AG10803 (cell line): ENCODE measurements at regions not wholly inside any gene's neighbourhood (a gene's known extent, or its start where the extent isn't known, plus 50 kb on each side); places are given as distances from the start of the nearest gene placed in this dataset.
"Not testable (repeated sequence)": the region's sequence is repeated elsewhere in the genome, so short reads cannot be mapped to it uniquely, and the experiment has no call there.

Experiments used
- DNase-seq: peaks from one replicate; pipeline ENCODE4 v3.0.0; 2010; ENCODE audit warnings: low read depth
- H3K4me3 ChIP-seq: 2 replicates; pipeline ENCODE4 v1.5.1; 2011; ENCODE audit warnings: mild to moderate bottlenecking, low read length, control low read depth
- TF ChIP-seq, protein P1 (sequence below): conservative IDR thresholded peaks from 2 replicates; pipeline ENCODE4 v1.5.1; 2011; ENCODE audit warnings: mild to moderate bottlenecking, low read length, control low read depth, inconsistent platforms

DNA sequence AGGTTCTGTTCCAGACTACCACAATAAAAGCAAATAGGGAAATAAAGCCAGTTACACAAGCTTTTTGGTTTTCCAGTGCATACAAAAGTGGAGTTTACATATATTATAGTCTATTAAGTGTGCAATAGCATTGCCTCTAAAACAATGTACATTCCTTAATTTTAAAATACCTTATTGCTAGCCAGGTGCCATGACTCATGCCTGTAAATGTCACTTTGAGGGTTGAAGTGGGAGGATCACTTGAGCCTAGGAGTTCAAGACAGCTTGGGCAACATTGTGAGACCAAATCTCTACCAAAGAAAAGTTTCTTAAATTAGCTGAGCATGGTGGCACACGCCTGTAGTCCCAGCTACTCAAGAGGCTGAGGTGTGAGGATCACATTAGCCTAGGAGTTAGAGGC, 52.9 kb upstream of the IMP4 start:
- no peak overlapping the region for H3K4me3 ChIP-seq
- no peak for DNase-seq
- TF ChIP-seq, protein P1, sequence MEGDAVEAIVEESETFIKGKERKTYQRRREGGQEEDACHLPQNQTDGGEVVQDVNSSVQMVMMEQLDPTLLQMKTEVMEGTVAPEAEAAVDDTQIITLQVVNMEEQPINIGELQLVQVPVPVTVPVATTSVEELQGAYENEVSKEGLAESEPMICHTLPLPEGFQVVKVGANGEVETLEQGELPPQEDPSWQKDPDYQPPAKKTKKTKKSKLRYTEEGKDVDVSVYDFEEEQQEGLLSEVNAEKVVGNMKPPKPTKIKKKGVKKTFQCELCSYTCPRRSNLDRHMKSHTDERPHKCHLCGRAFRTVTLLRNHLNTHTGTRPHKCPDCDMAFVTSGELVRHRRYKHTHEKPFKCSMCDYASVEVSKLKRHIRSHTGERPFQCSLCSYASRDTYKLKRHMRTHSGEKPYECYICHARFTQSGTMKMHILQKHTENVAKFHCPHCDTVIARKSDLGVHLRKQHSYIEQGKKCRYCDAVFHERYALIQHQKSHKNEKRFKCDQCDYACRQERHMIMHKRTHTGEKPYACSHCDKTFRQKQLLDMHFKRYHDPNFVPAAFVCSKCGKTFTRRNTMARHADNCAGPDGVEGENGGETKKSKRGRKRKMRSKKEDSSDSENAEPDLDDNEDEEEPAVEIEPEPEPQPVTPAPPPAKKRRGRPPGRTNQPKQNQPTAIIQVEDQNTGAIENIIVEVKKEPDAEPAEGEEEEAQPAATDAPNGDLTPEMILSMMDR, result no peak

DNA sequence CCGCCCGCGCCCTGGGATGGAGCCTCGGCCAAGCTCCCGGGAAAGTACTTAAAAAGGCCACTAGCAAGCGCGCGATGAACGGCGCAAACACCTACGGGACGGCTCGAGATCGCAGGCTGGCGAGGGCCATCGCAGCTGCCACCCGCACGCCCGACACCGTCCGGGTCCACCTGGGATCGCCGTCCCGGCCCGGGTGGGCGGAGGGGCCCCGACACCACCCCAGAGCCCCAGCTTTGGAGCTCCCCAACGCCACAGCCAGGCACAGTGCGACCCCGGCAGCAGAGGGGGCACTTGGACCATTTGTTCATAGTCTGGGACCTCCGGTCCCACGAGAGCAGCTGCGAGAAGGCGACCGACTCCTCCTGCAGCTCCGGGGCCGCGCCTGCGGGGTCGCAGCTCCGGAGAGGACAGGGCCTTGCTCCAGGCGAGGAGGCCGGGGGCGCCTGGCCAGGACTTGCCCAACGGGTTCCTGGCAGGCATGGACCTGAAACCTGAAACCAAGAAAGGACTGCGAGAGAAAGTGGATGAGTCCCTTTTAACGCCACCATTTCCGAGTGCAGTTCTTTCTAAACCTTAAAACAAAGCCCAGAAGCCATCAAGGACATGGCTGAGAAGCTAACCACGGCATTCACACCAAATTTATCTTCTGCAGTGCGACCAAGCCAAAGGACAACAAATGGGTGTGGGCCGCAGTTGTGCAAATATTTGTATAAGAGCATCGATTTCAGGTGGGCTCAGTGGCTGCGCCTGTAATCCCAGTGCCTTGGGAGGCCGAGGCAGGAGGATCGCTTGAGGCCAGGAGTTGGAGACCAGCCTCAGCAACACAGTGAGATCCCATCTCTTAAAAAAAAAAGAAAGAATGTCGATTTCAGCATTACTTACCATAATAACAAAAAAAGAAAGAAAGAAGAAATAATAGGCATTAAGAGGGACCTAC, 54.0 kb upstream of the IMP4 start:
- no peak for DNase-seq
- TF ChIP-seq, protein P1, result no peak
- no peak overlapping the region for H3K4me3 ChIP-seq

DNA sequence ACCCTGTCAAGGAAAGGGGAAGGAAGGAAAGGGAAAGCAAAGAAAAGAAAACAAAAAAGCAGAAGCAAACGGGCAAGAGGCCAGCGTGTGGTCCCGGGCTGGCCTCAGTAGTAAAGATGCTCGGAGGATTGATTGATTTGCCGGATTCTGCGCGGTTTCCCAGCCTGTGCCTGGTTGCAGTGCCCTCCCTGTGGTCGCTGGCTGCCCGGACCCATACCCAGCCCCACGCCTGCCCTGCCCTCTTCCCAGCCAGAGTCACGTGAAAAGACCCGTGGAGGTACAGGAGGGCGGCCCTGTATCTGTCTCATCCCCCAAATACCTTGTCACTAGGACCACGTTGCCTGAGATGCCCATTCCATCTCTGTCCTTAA, 55.1 kb upstream of the IMP4 start:
- H3K4me3 ChIP-seq, result no peak overlapping the region
- no peak for DNase-seq
- TF ChIP-seq, protein P1, result no peak

DNA sequence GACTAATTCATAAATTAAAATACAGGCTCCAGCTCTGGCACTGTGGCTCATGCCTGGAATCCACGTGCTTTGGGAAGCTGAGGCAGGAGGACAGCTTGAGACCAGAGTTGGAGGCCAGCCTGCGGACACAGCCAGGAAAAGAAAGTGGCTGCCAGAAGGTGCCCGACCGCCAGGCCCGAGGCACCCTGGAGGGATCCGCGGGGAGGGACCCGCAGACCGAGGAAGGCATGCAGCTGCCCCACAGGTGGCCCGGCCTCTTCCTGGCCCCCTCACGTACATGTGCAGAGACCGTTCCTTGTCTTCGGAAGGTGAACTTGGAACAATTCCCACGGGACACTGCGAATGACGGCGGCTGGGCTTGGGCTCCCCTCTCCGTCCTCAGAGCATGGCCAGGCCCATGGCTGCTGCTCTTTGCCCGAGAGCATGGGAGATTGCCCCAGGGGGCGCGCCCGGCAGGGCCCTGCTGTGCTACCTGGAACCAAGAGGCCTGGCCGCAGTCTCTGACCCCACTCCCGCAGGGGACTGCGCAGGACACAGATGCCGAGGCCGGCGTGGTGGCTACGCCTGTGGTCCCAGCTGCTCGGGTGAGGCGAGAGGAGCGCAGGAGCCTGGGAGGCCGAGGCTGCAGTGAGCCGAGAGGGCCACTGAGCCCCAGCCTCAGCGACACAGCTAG, 55.6 kb upstream of the IMP4 start:
- TF ChIP-seq, protein P1, result no peak
- H3K4me3 ChIP-seq, result no peak overlapping the region
- no peak for DNase-seq

DNA sequence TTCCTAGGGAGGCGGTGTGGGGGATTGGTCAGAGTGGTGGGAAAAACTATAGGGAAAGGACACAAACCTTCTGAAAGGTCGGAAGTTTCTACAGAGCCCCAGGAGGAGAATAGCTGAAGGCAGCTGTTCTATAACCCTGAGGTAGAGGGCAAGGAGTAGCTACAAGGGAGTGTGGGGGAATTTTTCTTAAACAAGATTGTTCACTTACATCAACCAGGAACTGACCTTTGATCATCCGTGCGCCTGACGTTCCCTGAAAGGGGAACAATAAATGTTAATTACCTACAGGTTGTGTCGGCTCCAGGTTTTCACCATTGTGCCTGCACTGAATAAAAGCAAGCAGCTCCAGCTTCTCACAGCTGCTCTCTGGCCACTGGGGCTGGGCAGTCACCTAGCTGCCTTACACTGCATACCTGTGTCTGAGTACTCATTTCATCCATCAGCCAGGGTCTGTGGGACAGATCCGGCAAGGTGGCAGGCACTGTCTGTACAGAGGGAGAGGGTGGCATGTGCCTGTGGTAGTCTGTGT, 59.3 kb upstream of the IMP4 start:
- not testable (repeated sequence) for DNase-seq, H3K4me3 ChIP-seq

DNA sequence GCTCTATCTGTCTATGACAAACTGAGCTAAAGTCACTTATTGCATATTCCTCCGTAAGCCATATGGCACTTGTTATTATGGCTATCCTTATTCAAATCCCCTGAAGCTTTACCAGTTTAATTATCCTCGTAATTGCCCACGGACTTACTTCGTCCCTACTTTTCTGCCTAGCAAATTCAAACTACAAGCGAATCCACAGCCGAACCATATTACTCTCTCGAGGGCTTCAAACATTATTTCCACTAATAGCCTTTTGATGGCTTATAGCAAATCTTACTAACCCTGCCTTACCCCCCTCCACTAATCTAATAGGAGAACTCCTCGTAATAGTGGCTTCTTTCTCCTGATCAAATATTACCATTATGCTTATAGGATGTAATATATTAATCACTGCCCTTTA, 63.1 kb upstream of the IMP4 start:
- not testable (repeated sequence) for H3K4me3 ChIP-seq, DNase-seq

DNA sequence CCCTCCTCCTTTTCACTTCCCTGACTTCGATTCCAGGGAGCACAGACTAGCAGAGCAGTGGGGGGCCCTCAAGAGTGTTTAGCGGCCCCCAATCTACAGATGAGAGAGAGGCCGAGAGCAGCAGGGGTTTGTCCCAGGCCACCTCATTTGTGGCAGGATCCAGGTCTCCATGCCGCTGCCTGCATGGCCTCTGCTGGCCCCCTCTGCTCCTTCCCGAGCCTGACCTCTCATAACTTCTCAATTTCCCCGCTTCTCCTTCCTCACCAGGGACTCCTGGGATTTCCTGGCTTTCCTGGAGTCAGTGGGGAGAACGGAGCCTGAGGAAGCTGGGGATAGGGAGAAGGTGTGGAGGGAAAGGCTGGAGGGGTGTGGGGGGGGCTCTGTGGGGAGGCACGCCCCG, 70.1 kb upstream of the TUBA3E start:
- not testable (repeated sequence) for H3K4me3 ChIP-seq, DNase-seq

DNA sequence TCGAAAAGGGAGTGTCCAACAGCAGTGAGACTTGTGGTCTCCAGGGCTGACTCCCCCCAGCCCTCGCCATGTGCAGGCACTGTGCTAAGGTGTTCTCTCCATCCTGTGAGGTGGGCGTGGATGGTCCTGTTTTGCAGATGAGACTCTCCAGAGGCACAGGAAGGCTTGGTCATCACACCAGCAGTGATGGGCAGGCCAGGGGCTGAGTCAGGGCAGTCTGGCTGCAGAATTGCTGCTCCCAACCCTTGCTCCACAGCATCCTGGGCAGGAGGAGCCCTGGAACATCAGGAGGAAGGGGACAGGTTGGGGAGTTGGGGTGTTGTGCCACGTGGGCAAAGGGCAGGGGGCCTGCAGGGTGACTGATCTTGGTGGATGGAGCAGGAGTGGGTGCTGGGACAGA, 69.3 kb upstream of the TUBA3E start:
- not testable (repeated sequence) for H3K4me3 ChIP-seq, DNase-seq

DNA sequence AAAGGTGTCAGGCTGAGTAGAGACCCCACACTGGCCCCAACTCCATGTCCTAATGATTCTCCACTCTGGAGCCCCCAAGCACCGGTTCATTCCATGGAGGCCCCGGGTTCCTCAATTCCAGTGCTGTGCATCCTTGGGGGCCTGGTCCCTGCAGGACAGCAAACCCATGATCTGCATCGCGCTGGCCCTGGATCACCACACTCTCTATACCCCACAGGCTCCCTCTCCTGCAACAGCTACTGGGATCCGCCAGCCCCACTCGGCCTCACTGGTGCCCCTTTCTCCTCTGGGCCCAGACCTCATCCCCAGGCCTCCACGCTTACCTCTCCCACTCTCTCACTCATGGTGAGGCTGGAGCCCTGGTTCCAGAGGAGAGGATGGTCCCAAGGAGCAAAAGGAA, 68.6 kb upstream of the TUBA3E start:
- not testable (repeated sequence) for H3K4me3 ChIP-seq, DNase-seq

DNA sequence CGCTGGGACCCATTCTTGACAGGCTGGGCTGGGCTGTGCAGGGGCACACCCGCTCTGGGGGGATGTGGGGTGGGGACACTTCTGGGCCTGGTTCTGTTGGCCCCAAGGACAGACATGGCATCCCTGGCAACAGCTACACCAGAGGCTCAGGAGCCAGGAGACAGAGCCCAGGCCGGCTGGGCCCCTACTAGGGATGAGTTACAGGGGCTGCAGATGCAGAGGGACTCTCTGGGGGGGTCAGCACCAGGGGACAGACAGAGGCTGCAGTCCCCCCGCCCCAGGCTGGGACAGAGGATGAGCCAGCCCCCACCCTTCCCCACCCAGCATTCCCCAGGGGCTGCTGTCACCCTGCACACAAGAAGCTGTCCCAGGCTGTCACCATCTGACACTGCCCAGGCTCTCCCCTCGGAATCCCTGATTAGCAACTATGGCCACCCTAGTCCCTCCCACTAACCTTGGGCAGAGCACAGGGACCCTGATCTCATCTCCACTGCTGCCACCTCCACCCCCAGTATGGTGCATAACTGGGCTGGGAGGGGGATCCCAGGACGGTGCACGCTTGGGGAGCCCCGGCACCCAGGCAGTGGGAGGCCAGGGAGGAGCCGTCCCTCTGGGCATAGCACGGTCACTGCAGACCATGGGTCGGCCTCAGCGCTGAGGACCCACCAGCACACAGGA, 67.5 kb upstream of the TUBA3E start:
- DNase-seq, H3K4me3 ChIP-seq: not testable (repeated sequence)

DNA sequence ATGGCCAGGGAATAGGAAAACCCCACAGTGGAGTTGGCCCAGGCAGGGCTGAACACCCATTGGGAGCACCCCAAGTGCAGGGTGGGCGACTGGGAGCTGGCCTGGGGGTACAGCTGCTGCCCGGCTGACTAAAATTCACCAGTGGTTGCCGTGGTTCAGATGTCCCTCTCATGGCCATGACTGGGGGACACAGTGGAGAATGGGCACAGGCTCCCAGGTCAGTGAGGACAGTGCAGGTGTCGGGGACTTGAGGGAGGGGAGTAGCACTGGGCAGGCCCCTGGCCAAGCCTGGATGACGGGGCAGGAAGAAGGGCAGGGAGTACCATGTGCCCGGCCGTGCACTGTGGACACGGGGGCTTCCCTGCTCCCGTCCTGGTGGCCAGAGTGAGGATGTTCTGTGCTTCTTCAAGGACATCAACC, 66.7 kb upstream of the TUBA3E start:
- not testable (repeated sequence) for H3K4me3 ChIP-seq, DNase-seq
